GM23338 (cell line): ENCODE measurements at regions not wholly inside any gene's neighbourhood (a gene's known extent, or its start where the extent isn't known, plus 50 kb on each side); places are given as distances from the start of the nearest gene placed in this dataset.

ENCODE experiments used
- ATAC-seq: fragments of 200-7000 bp; cut with Tn5 transposase; 3 replicates; pipeline ENCODE4 v1.9.1; 2020
- DNase-seq: peaks from one replicate; pipeline ENCODE4 v3.0.0-alpha.2; 2015; ENCODE audit warnings: low spot score
- H2AFZ ChIP-seq: fragments of 200-600 bp; sonication (generic); 2 replicates; pipeline ENCODE4 v1.8.0; 2016; ENCODE audit warnings: antibody characterized with exemption, mild to moderate bottlenecking, moderate library complexity
- H3F3A ChIP-seq: fragments of 200-600 bp; sonication (generic); replicated peaks from 2 replicates; pipeline ENCODE4 v1.8.0; 2017; ENCODE audit warnings: antibody characterized with exemption, mixed run types, low read depth
- H3K27ac ChIP-seq: fragments of 200-600 bp; sonication (generic); 2 replicates; pipeline ENCODE4 v1.6.1; 2016; ENCODE audit warnings: low read depth
- H3K27me3 ChIP-seq: fragments of 200-600 bp; sonication (generic); 2 replicates; pipeline ENCODE4 v1.8.0; 2016; ENCODE audit warnings: mild to moderate bottlenecking, mixed run types, moderate library complexity; ENCODE audit not compliant: insufficient read depth
- H3K36me3 ChIP-seq: fragments of 200-600 bp; sonication (generic); 2 replicates; pipeline ENCODE4 v1.8.0; 2016; ENCODE audit warnings: mild to moderate bottlenecking; ENCODE audit not compliant: insufficient read depth
- H3K4me1 ChIP-seq: fragments of 200-600 bp; sonication (generic); 2 replicates; pipeline ENCODE4 v1.8.0; 2016; ENCODE audit warnings: mild to moderate bottlenecking, moderate library complexity; ENCODE audit not compliant: insufficient read depth
- H3K4me2 ChIP-seq: fragments of 200-600 bp; sonication (generic); 2 replicates; pipeline ENCODE4 v1.7.1; 2017; ENCODE audit warnings: mixed run types
- H3K4me3 ChIP-seq: fragments of 200-600 bp; sonication (generic); 2 replicates; pipeline ENCODE4 v1.6.1; 2016; ENCODE audit warnings: mixed run types
- H3K79me2 ChIP-seq: fragments of 200-600 bp; sonication (generic); replicated peaks from 2 replicates; pipeline ENCODE4 v1.8.0; 2017; ENCODE audit warnings: mild to moderate bottlenecking; ENCODE audit not compliant: insufficient read depth
- H3K9me2 ChIP-seq: fragments of 200-600 bp; sonication (generic); 2 replicates; pipeline ENCODE4 v1.8.0; 2017; ENCODE audit not compliant: insufficient read depth
- H4K20me1 ChIP-seq: fragments of 200-600 bp; sonication (generic); replicated peaks from 2 replicates; pipeline ENCODE4 v1.8.0; 2017; ENCODE audit warnings: mild to moderate bottlenecking; ENCODE audit not compliant: insufficient read depth
- H3K27ac Mint-ChIP-seq: 2 replicates; pipeline ENCODE4 v1.8.0; 2020; ENCODE audit warnings: inconsistent platforms, mild to moderate bottlenecking, moderate library complexity, mixed read lengths
- H3K27me3 Mint-ChIP-seq: 3 replicates; pipeline ENCODE4 v1.8.0; 2022; ENCODE audit warnings: low read depth, mild to moderate bottlenecking, moderate library complexity, mixed read lengths, inconsistent platforms; ENCODE audit not compliant: insufficient read depth, poor library complexity
- H3K36me3 Mint-ChIP-seq: 3 replicates; pipeline ENCODE4 v1.8.0; 2021; ENCODE audit warnings: low read depth, mild to moderate bottlenecking, inconsistent platforms, moderate library complexity, mixed read lengths
- H3K4me1 Mint-ChIP-seq: 3 replicates; pipeline ENCODE4 v1.8.0; 2020; ENCODE audit warnings: mild to moderate bottlenecking, inconsistent platforms, mixed read lengths
- H3K4me3 Mint-ChIP-seq: 3 replicates; pipeline ENCODE4 v1.8.0; 2021; ENCODE audit warnings: moderate library complexity, mild to moderate bottlenecking, inconsistent platforms, mixed read lengths
- H3K9me3 Mint-ChIP-seq: 3 replicates; pipeline ENCODE4 v1.8.0; 2020; ENCODE audit warnings: moderate library complexity, mild to moderate bottlenecking, inconsistent platforms, mixed read lengths
- CTCF ChIP-seq, 2 experiments: fragments of 200-600 bp in 1 of 2; sonication (generic) in 1 of 2; conservative IDR thresholded peaks; 2 replicates each; pipeline versions ENCODE4 v1.5.1 to v1.6.1; 2016 to 2017; ENCODE audit warnings: antibody characterized with exemption in 2 of 2, low read depth in 2 of 2, mild to moderate bottlenecking in 2 of 2, moderate library complexity in 1 of 2
- EZH2 ChIP-seq: fragments of 200-600 bp; sonication (generic); IDR thresholded peaks from one replicate; pipeline ENCODE4 v1.8.0; 2017; ENCODE audit warnings: antibody characterized with exemption, mild to moderate bottlenecking, low read depth; ENCODE audit not compliant: unreplicated experiment
- EZH2phosphoT487 ChIP-seq: fragments of 200-600 bp; sonication (generic); IDR thresholded peaks from one replicate; pipeline ENCODE4 v1.8.1; 2018; ENCODE audit warnings: antibody characterized with exemption; ENCODE audit not compliant: unreplicated experiment
- JUNB ChIP-seq: IDR thresholded peaks from one replicate; pipeline ENCODE4 v1.6.1; 2016; ENCODE audit warnings: antibody characterized with exemption; ENCODE audit not compliant: unreplicated experiment
- NANOG ChIP-seq: IDR thresholded peaks from 2 replicates; pipeline ENCODE4 v1.6.1; 2016; ENCODE audit warnings: antibody characterized with exemption, borderline replicate concordance
- POLR2AphosphoS5 ChIP-seq: IDR thresholded peaks from 2 replicates; pipeline ENCODE4 v1.6.1; 2016; ENCODE audit warnings: antibody characterized with exemption, low read depth
- REST ChIP-seq: IDR thresholded peaks from one replicate; pipeline ENCODE4 v1.6.1; 2018; ENCODE audit warnings: antibody characterized with exemption; ENCODE audit not compliant: unreplicated experiment
- ZNF114 ChIP-seq: fragments of 250-450 bp; sonication (Bioruptor Pico); IDR thresholded peaks from 2 replicates; pipeline ENCODE4 v1.5.0; 2020; ENCODE audit warnings: mild to moderate bottlenecking, moderate library complexity
- ZNF331 ChIP-seq: fragments of 250-450 bp; sonication (Bioruptor Pico); IDR thresholded peaks from 2 replicates; pipeline ENCODE4 v1.5.0; 2020; ENCODE audit warnings: low read depth, mild to moderate bottlenecking, moderate library complexity

DNA sequence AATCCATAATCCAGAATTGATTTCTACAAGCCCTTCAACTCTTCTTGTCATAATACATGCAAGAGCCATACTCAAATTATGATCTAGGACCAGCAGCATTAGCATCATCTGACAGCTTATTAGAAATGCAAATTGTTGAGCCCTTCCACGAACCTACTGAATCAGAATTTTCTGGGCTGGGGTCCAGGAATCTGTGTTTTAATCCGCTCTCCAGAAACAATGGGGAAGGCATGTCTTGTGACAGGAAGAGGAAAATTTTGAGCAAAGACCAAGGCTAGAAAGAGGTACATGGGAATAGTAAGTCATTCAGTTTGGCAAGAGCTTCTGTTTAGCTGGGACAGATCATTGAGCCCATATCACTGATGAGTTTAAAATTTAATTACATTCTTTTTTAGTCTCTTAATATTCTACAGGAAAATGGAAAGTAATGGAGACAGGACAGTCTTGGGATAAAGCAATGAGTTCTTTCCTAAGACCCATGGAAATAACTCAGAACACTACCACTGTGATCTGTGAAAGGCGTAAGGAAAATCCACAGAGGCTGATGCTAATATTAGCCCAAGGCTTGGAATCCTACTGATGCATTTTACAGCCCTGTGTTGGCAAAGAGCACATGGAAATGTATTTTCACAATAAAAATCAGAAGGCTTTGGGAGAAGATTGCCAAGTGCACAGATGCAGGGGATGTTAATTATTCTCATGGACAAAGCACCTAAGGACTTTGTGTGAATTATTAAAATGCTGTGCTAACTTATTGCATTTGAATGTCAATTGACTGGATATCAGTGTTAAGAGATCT lies 73.7 kb upstream of the STK32A start:
- H4K20me1 ChIP-seq: no peaks in the 10 kb centered on the region
- Mint-ChIP-seq H3K9me3 (peaks cover 5% of the 10 kb centered on the region; the same call in 1 of the 3 replicates), H3K36me3 (no peaks in the 10 kb centered on the region), H3K4me1 (peaks cover 7% of the 10 kb centered on the region; the same call in 1 of the 3 replicates), H3K4me3 (no peak overlapping the region), H3K27ac (no peak overlapping the region), H3K27me3 (no peaks in the 10 kb centered on the region)
- no peak overlapping the region for H3K27ac ChIP-seq
- ATAC-seq: no peak
- H3K9me2 ChIP-seq: 0 out of 2 replicates have a peak, but pooled peaks cover 3% of the 10 kb centered on the region
- no peak overlapping the region for H3K4me3 ChIP-seq
- DNase-seq: no peak
- TF ChIP-seq ZNF331 (CRISPR knock-in tag) (no peak), REST (no peak), ZNF114 (CRISPR knock-in tag) (no peak)
- H3K4me2 ChIP-seq: no peak overlapping the region
- no peaks in the 10 kb centered on the region for H3K36me3 ChIP-seq
- no peaks in the 10 kb centered on the region for H3K79me2 ChIP-seq
- 0 out of 2 replicates have a peak overlapping the region, but pooled peaks have one; percentile 3 for H2AFZ ChIP-seq
- H3K27me3 ChIP-seq: no peaks in the 10 kb centered on the region
- no peaks in the 10 kb centered on the region for H3F3A ChIP-seq
- no peaks in the 10 kb centered on the region for H3K4me1 ChIP-seq

DNA sequence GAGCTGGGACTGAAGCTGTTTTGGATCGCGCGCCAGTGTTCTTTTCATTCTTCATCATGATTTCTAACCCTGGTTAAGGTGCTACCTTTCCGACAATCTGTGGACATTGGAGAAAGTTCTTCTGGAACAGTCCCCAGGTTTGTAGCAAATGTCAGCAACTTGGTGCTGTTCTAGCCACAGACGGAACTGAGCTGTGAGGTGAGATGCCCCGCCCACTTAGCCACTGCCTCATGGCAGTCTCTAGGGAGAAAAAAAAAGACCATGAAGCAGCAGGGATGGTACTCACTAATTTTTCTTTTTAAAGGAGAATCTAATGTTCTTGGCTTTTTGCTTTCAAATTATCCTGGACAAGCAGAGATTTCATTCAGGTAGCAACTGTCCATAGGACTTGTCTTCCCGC lies 72.1 kb upstream of the STK32A start:
- Histone ChIP-seq H2AFZ (peak overlapping the region; percentile 97), H3F3A (no peaks in the 10 kb centered on the region), H3K4me2 (no peak overlapping the region), H3K36me3 (no peaks in the 10 kb centered on the region), H3K4me1 (no peaks in the 10 kb centered on the region), H3K27me3 (no peaks in the 10 kb centered on the region), H3K4me3 (no peak overlapping the region), H3K27ac (no peak overlapping the region), H3K79me2 (no peaks in the 10 kb centered on the region), H4K20me1 (no peaks in the 10 kb centered on the region), H3K9me2 (0 out of 2 replicates have a peak, but pooled peaks cover 3% of the 10 kb centered on the region)
- DNase-seq: peak; percentile 16
- Mint-ChIP-seq H3K27ac (no peak overlapping the region), H3K27me3 (no peaks in the 10 kb centered on the region), H3K36me3 (no peaks in the 10 kb centered on the region), H3K4me3 (no peak overlapping the region), H3K9me3 (peaks cover 5% of the 10 kb centered on the region; the same call in 1 of the 3 replicates), H3K4me1 (peaks cover 7% of the 10 kb centered on the region; the same call in 1 of the 3 replicates)
- peak; percentile 36; the same call in 1 of the 3 replicates for ATAC-seq
- TF ChIP-seq EZH2phosphoT487 (no peak), EZH2 (no peak), POLR2AphosphoS5 (no peak), ZNF114 (CRISPR knock-in tag) (no peak), REST (no peak), NANOG (no peak), CTCF (conservative IDR thresholded peaks at IDR 0.05; ENCODE audit: low read depth in 2 of 2) (no peak), JUNB (no peak)
